Mammary epithelial cell (primary cell): ENCODE measurements at regions not wholly inside any gene's neighbourhood (a gene's known extent, or its start where the extent isn't known, plus 50 kb on each side); places are given as distances from the start of the nearest gene placed in this dataset.

Experiments
- CTCF ChIP-seq, 2 donors: IDR thresholded peaks in 1 of 2; conservative IDR thresholded peaks in 1 of 2; 2 replicates each; pipeline ENCODE4 v1.5.1; 2011 to 2012; ENCODE audit warnings: inconsistent platforms in 2 of 2, low read length in 2 of 2, mild to moderate bottlenecking in 2 of 2, control low read depth in 1 of 2, low read depth in 1 of 2; ENCODE audit not compliant: insufficient read depth in 1 of 2; ENCODE audit errors: extremely low read depth in 1 of 2
- EZH2 ChIP-seq: IDR thresholded peaks from 2 replicates; pipeline ENCODE4 v1.6.1; 2012; ENCODE audit warnings: low read length, inconsistent platforms, borderline replicate concordance

GRCh38 chr14:61174987-61175386, 106.2 kb downstream of the TMEM30B start:
- TF ChIP-seq CTCF (conservative IDR thresholded peaks at IDR 0.05 in 1 of 2, IDR thresholded peaks at IDR 0.05 in 1 of 2; ENCODE audit: extremely low read depth in 1 of 2, insufficient read depth in 1 of 2, low read depth in 1 of 2, low read length in 2 of 2) (no peak), EZH2 (no peak)
